ENCODE measurements at regions not wholly inside any gene's neighbourhood (a gene's known extent, or its start where the extent isn't known, plus 50 kb on each side); places are given as distances from the start of the nearest gene placed in this dataset.

- Histone ChIP-seq H3K36me3 (ENCODE audit: control insufficient read depth in 4 of 4, insufficient read depth in 4 of 4, low read length in 4 of 4) (no peaks in the 10 kb centered on the region), H3K27me3 (ENCODE audit: control insufficient read depth in 3 of 3, insufficient read depth in 3 of 3, low read length in 2 of 3) (no peaks in the 10 kb centered on the region), H3K4me1 (ENCODE audit: control insufficient read depth in 5 of 5, insufficient read depth in 5 of 5, low read length in 5 of 5) (peaks cover 0 to 17% (median 0%) of the 10 kb centered on the region in 5 donors), H3K9me3 (ENCODE audit: control insufficient read depth in 4 of 4, insufficient read depth in 3 of 4, low read length in 3 of 4) (no peaks in the 10 kb centered on the region), H3K9ac (ENCODE audit: insufficient read depth in 1 of 2, low read length in 2 of 2) (no peak overlapping the region), H3K27ac (ENCODE audit: low read depth in 1 of 2, low read length in 1 of 2) (no peak overlapping the region), H3K4me3 (no peak overlapping the region)
- TF ChIP-seq, protein P1, sequence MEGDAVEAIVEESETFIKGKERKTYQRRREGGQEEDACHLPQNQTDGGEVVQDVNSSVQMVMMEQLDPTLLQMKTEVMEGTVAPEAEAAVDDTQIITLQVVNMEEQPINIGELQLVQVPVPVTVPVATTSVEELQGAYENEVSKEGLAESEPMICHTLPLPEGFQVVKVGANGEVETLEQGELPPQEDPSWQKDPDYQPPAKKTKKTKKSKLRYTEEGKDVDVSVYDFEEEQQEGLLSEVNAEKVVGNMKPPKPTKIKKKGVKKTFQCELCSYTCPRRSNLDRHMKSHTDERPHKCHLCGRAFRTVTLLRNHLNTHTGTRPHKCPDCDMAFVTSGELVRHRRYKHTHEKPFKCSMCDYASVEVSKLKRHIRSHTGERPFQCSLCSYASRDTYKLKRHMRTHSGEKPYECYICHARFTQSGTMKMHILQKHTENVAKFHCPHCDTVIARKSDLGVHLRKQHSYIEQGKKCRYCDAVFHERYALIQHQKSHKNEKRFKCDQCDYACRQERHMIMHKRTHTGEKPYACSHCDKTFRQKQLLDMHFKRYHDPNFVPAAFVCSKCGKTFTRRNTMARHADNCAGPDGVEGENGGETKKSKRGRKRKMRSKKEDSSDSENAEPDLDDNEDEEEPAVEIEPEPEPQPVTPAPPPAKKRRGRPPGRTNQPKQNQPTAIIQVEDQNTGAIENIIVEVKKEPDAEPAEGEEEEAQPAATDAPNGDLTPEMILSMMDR (IDR thresholded peaks at IDR 0.05; ENCODE audit: control extremely low read depth, extremely low read depth): no peak
- ATAC-seq (ENCODE audit: insufficient read depth, low FRiP score) (no peak), DNase-seq (no peak)
- WGBS, 2 donors: 72 to 77% methylated on average over 5 of the region's 5 CpGs
These were observed 78.0 kb upstream of the MAFB start for GRCh38 chr20:40766790-40767614.

- DNase-seq (no peak), ATAC-seq (ENCODE audit: insufficient read depth, low FRiP score) (no peak)
- TF ChIP-seq, protein P1 (IDR thresholded peaks at IDR 0.05; ENCODE audit: control extremely low read depth, extremely low read depth): no peak
- no peak overlapping the region for H3K27ac ChIP-seq (ENCODE audit: low read depth in 1 of 2, low read length in 1 of 2)
- no peaks in the 10 kb centered on the region for H3K27me3 ChIP-seq (ENCODE audit: control insufficient read depth in 3 of 3, insufficient read depth in 3 of 3, low read length in 2 of 3)
- H3K9ac ChIP-seq (ENCODE audit: insufficient read depth in 1 of 2, low read length in 2 of 2): no peak overlapping the region
- peaks cover 0 to 17% (median 0%) of the 10 kb centered on the region in 5 donors for H3K4me1 ChIP-seq (ENCODE audit: control insufficient read depth in 5 of 5, insufficient read depth in 5 of 5, low read length in 5 of 5)
- H3K4me3 ChIP-seq: no peak overlapping the region
- no peaks in the 10 kb centered on the region for H3K36me3 ChIP-seq (ENCODE audit: control insufficient read depth in 4 of 4, insufficient read depth in 4 of 4, low read length in 4 of 4)
- H3K9me3 ChIP-seq (ENCODE audit: control insufficient read depth in 4 of 4, insufficient read depth in 3 of 4, low read length in 3 of 4): no peaks in the 10 kb centered on the region
- WGBS, 2 donors: 95 to 98% methylated on average over 3 of the region's 3 CpGs
These were observed 78.5 kb upstream of the MAFB start for GRCh38 chr20:40767615-40767924.

- Histone ChIP-seq H3K36me3 (ENCODE audit: control insufficient read depth in 4 of 4, insufficient read depth in 4 of 4, low read length in 4 of 4) (no peaks in the 10 kb centered on the region), H3K27me3 (ENCODE audit: control insufficient read depth in 3 of 3, insufficient read depth in 3 of 3, low read length in 2 of 3) (no peaks in the 10 kb centered on the region), H3K4me3 (no peak overlapping the region), H3K27ac (ENCODE audit: low read depth in 1 of 2, low read length in 1 of 2) (no peak overlapping the region), H3K4me1 (ENCODE audit: control insufficient read depth in 5 of 5, insufficient read depth in 5 of 5, low read length in 5 of 5) (peaks cover 0 to 17% (median 0%) of the 10 kb centered on the region in 5 donors), H3K9me3 (ENCODE audit: control insufficient read depth in 4 of 4, insufficient read depth in 3 of 4, low read length in 3 of 4) (no peaks in the 10 kb centered on the region), H3K9ac (ENCODE audit: insufficient read depth in 1 of 2, low read length in 2 of 2) (no peak overlapping the region)
- DNase-seq: no peak
- no peak for ATAC-seq (ENCODE audit: insufficient read depth, low FRiP score)
- TF ChIP-seq, protein P1 (IDR thresholded peaks at IDR 0.05; ENCODE audit: control extremely low read depth, extremely low read depth): no peak
- WGBS, 2 donors: 88 to 96% methylated on average over 3 of the region's 3 CpGs
These were observed 79.1 kb upstream of the MAFB start for GRCh38 chr20:40768105-40768504.
